ENCODE measurements at regions not wholly inside any gene's neighbourhood (a gene's known extent, or its start where the extent isn't known, plus 50 kb on each side); places are given as distances from the start of the nearest gene placed in this dataset.

DNA sequence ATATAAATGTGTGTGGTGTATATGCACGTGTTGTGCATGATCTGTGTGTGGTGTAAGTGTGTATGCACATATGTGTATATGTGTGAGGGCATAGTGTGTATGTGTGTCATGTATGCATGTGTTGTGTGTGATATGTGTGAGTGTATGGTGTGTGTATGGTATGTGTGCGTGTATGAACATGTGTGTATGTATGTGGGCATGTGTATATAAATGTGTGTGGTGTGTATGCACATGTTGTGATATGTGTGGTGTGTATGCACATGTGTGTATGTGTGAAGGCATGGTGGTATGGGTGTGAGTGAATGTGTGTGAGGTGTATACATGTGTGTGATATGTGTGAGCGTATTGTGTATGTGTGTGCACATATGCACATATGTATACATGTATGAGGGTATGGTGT, 198.7 kb downstream of the RBFOX3 start:
- no peaks in the 10 kb centered on the region for H3K36me3 ChIP-seq
- H3K27me3 ChIP-seq (replicated peaks in 1 of 7) = peaks cover 0 to 87% (median 47%) of the 10 kb centered on the region in 7 donors
- no peak for DNase-seq
- no peaks in the 10 kb centered on the region for H3K9me3 ChIP-seq
- no peaks in the 10 kb centered on the region for H3K4me1 ChIP-seq
- intact Hi-C loops (cut with DNase I; ENCODE audit: low total_unique reads) = no loop called here
- H3K27ac ChIP-seq = no peak overlapping the region
- 88 to 92% (median 89%) methylated on average over 3 of the region's 3 CpGs for WGBS, 5 donors
- no peak overlapping the region for H3K4me3 ChIP-seq
- TF ChIP-seq POLR2A (IDR thresholded peaks at IDR 0.05) (no peak), POLR2AphosphoS5 (IDR thresholded peaks at IDR 0.05) (no peak)
- TF ChIP-seq, protein P1, sequence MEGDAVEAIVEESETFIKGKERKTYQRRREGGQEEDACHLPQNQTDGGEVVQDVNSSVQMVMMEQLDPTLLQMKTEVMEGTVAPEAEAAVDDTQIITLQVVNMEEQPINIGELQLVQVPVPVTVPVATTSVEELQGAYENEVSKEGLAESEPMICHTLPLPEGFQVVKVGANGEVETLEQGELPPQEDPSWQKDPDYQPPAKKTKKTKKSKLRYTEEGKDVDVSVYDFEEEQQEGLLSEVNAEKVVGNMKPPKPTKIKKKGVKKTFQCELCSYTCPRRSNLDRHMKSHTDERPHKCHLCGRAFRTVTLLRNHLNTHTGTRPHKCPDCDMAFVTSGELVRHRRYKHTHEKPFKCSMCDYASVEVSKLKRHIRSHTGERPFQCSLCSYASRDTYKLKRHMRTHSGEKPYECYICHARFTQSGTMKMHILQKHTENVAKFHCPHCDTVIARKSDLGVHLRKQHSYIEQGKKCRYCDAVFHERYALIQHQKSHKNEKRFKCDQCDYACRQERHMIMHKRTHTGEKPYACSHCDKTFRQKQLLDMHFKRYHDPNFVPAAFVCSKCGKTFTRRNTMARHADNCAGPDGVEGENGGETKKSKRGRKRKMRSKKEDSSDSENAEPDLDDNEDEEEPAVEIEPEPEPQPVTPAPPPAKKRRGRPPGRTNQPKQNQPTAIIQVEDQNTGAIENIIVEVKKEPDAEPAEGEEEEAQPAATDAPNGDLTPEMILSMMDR (IDR thresholded peaks at IDR 0.05 in 8 of 11, conservative IDR thresholded peaks at IDR 0.05 in 3 of 11) = no peak

DNA sequence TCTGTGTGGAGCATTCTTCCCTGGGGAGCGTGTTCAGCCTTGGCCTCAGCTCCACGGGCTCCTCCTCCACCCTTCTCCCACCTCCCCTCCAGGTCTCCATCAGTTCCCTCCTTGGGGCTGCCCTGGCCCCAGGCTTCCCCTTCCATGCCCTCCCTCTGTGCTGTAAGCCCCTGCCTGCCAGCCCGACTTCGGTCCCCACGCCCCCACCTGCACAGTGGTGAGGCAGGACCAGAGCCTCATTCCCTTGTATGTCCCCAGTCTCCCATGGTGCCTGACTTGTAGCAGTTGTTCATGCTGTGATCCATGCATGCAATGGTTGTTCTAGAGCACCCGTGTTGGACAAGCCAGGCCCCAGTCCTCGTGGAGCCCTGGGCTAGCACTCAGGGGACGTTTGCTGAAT, 199.4 kb downstream of the RBFOX3 start:
- peaks cover 0 to 87% (median 52%) of the 10 kb centered on the region in 7 donors for H3K27me3 ChIP-seq (replicated peaks in 1 of 7)
- H3K9me3 ChIP-seq = no peaks in the 10 kb centered on the region
- no peaks in the 10 kb centered on the region for H3K36me3 ChIP-seq
- intact Hi-C loops (cut with DNase I; ENCODE audit: low total_unique reads) = no loop called here
- H3K4me1 ChIP-seq = peaks cover 0 to 6% (median 0%) of the 10 kb centered on the region in 6 donors
- TF ChIP-seq POLR2A (IDR thresholded peaks at IDR 0.05) = no peak
- no peak for TF ChIP-seq POLR2AphosphoS5 (IDR thresholded peaks at IDR 0.05)
- TF ChIP-seq, protein P1 (IDR thresholded peaks at IDR 0.05 in 8 of 11, conservative IDR thresholded peaks at IDR 0.05 in 3 of 11) = no peak
- no peak for DNase-seq
- no peak overlapping the region for H3K27ac ChIP-seq
- H3K4me3 ChIP-seq = no peak overlapping the region
- WGBS, 5 donors = 66 to 80% (median 70%) methylated on average over 8 of the region's 8 CpGs

DNA sequence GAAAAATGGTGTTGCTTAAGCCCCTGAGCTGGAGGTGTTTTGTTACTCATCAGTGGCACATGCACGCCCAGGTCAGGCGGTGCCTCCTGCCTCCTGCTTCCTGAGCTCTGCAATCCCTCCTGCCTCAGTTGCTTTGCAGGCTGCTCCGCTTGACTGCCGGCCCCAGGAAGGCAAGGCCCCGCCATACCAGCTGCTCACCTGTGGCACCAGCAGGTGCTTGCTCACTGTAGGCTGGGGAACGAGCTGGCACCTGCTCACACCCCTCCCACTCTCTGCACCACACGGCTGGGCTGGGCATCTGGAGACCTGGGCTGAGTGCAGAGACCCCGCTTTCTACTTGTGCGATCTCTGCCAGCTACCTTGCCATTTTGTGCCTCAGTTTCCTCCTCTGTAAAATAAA, 200.2 kb downstream of the RBFOX3 start:
- no peak overlapping the region for H3K4me3 ChIP-seq
- H3K4me1 ChIP-seq = peaks cover 0 to 7% (median 0%) of the 10 kb centered on the region in 6 donors
- intact Hi-C loops (cut with DNase I; ENCODE audit: low total_unique reads) = no loop called here
- DNase-seq = no peak
- no peaks in the 10 kb centered on the region for H3K36me3 ChIP-seq
- H3K27me3 ChIP-seq (replicated peaks in 1 of 7) = peaks cover 0 to 87% (median 52%) of the 10 kb centered on the region in 7 donors
- WGBS, 5 donors = 75 to 90% (median 83%) methylated on average over 7 to 9 of the region's 9 CpGs
- TF ChIP-seq, protein P1 (IDR thresholded peaks at IDR 0.05 in 8 of 11, conservative IDR thresholded peaks at IDR 0.05 in 3 of 11) = no peak
- no peak for TF ChIP-seq POLR2AphosphoS5 (IDR thresholded peaks at IDR 0.05)
- TF ChIP-seq POLR2A (IDR thresholded peaks at IDR 0.05) = no peak
- H3K9me3 ChIP-seq = no peaks in the 10 kb centered on the region
- no peak overlapping the region for H3K27ac ChIP-seq

DNA sequence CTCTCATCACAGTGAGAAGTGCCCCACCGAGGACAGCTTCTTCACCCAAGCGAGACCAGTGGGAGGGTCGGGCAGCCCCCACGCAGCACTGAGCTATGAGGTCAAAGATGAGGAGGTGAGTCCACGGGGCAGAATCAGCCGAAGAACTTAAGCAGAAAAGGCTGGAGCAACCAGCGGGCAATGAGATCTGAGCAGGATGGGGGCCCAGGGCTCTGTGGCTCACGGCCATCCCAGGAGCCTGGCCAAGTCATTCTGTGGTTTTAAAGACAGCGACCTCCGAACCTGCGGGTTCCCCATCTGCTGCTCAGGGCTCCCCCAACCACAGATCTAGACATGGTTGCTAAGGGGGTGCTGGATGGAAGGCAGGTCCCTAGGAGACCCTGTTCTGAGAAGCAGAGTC, 202.6 kb downstream of the RBFOX3 start:
- H3K9me3 ChIP-seq = no peaks in the 10 kb centered on the region
- DNase-seq = no peak
- peaks cover 0 to 87% (median 37%) of the 10 kb centered on the region in 7 donors for H3K27me3 ChIP-seq (replicated peaks in 1 of 7)
- peaks cover 0 to 7% (median 0%) of the 10 kb centered on the region in 6 donors for H3K4me1 ChIP-seq
- no peak overlapping the region for H3K27ac ChIP-seq
- intact Hi-C loops (cut with DNase I; ENCODE audit: low total_unique reads) = loop anchor here (10.0 kb wide), 1 partner anchor 307 kb away; no protein-coding TSS in a partner anchor
- TF ChIP-seq, protein P1 (IDR thresholded peaks at IDR 0.05 in 8 of 11, conservative IDR thresholded peaks at IDR 0.05 in 3 of 11) = no peak
- TF ChIP-seq POLR2AphosphoS5 (IDR thresholded peaks at IDR 0.05) (no peak), POLR2A (IDR thresholded peaks at IDR 0.05) (no peak)
- WGBS, 5 donors = 34 to 58% (median 55%) methylated on average over 11 of the region's 11 CpGs
- no peaks in the 10 kb centered on the region for H3K36me3 ChIP-seq
- no peak overlapping the region for H3K4me3 ChIP-seq
